ENCODE measurements at regions not wholly inside any gene's neighbourhood (a gene's known extent, or its start where the extent isn't known, plus 50 kb on each side); places are given as distances from the start of the nearest gene placed in this dataset.

- H3K9ac ChIP-seq (ENCODE audit: low read length) = no peak overlapping the region
- H2AFZ ChIP-seq (ENCODE audit: low read depth, low read length, severe bottlenecking) = no peak overlapping the region
- H3K36me3 ChIP-seq (ENCODE audit: low read length) = no peaks in the 10 kb centered on the region
- H3K79me2 ChIP-seq (ENCODE audit: insufficient read depth, low read length) = no peaks in the 10 kb centered on the region
- H3K27ac ChIP-seq (ENCODE audit: low read depth, low read length) = no peak overlapping the region
- no peaks in the 10 kb centered on the region for H3F3A ChIP-seq (ENCODE audit: insufficient read depth)
- no peak overlapping the region for H3K4me3 ChIP-seq (ENCODE audit: insufficient read depth, low read length, poor library complexity, severe bottlenecking)
- TF ChIP-seq CTCF (IDR thresholded peaks at IDR 0.05; ENCODE audit: insufficient read depth, low read length, poor library complexity, severe bottlenecking) (no peak), EZH2phosphoT487 (conservative IDR thresholded peaks at IDR 0.05; ENCODE audit: low read length) (no peak)
- no peaks in the 10 kb centered on the region; the same call in 1 of the 2 replicates for H3K9me2 ChIP-seq (replicated peaks; ENCODE audit: insufficient read depth, low read length)
- no peaks in the 10 kb centered on the region for H3K27me3 ChIP-seq (ENCODE audit: low read length)
- H4K20me1 ChIP-seq (ENCODE audit: low read depth, low read length) = no peaks in the 10 kb centered on the region
- H3K9me3 ChIP-seq (ENCODE audit: insufficient read depth, low read length) = no peaks in the 10 kb centered on the region
- H3K4me2 ChIP-seq (ENCODE audit: low read depth, low read length, poor library complexity, severe bottlenecking) = no peak overlapping the region
These were observed 218.5 kb upstream of the PLSCR5 start for GRCh38 chr3:146823622-146824021.

DNA sequence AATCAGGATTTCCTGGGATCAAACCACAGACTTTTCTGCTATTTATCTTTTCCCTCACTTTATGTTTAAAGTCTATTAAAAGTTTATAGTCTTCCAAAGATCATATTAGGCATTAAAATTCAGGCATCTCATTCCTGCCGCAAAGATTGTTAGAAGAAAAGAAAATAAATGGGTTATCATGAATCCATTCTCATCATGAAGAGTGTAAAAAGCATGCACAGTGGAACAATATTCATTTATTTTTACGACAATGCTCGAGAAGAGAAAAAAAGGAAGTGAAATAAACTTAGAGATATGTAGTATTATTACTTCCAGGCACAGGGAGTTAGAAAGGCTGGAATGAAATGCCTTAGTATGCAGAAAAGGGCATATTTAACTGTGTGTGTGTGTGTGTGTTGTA lies 213.7 kb upstream of the PLSCR5 start:
- no peak overlapping the region for H3K4me2 ChIP-seq (ENCODE audit: low read depth, low read length, poor library complexity, severe bottlenecking)
- H4K20me1 ChIP-seq (ENCODE audit: low read depth, low read length) = no peaks in the 10 kb centered on the region
- H3K9ac ChIP-seq (ENCODE audit: low read length) = no peak overlapping the region
- H3K9me3 ChIP-seq (ENCODE audit: insufficient read depth, low read length) = no peaks in the 10 kb centered on the region
- H3K79me2 ChIP-seq (ENCODE audit: insufficient read depth, low read length) = no peaks in the 10 kb centered on the region
- no peaks in the 10 kb centered on the region for H3K36me3 ChIP-seq (ENCODE audit: low read length)
- H3K27me3 ChIP-seq (ENCODE audit: low read length) = no peaks in the 10 kb centered on the region
- H3K9me2 ChIP-seq (replicated peaks; ENCODE audit: insufficient read depth, low read length) = no peaks in the 10 kb centered on the region; the same call in 1 of the 2 replicates
- no peak overlapping the region for H3K27ac ChIP-seq (ENCODE audit: low read depth, low read length)
- TF ChIP-seq EZH2phosphoT487 (conservative IDR thresholded peaks at IDR 0.05; ENCODE audit: low read length) = no peak
- TF ChIP-seq CTCF (IDR thresholded peaks at IDR 0.05; ENCODE audit: insufficient read depth, low read length, poor library complexity, severe bottlenecking) = no peak
- no peaks in the 10 kb centered on the region for H3F3A ChIP-seq (ENCODE audit: insufficient read depth)
- no peak overlapping the region for H2AFZ ChIP-seq (ENCODE audit: low read depth, low read length, severe bottlenecking)
- no peak overlapping the region for H3K4me3 ChIP-seq (ENCODE audit: insufficient read depth, low read length, poor library complexity, severe bottlenecking)

- no peaks in the 10 kb centered on the region for H3K9me2 ChIP-seq (replicated peaks; ENCODE audit: insufficient read depth, low read length)
- H2AFZ ChIP-seq (ENCODE audit: low read depth, low read length, severe bottlenecking) = no peak overlapping the region
- H3K9me3 ChIP-seq (ENCODE audit: insufficient read depth, low read length) = no peaks in the 10 kb centered on the region
- H3K4me3 ChIP-seq (ENCODE audit: insufficient read depth, low read length, poor library complexity, severe bottlenecking) = no peak overlapping the region
- no peaks in the 10 kb centered on the region for H3K36me3 ChIP-seq (ENCODE audit: low read length)
- H4K20me1 ChIP-seq (ENCODE audit: low read depth, low read length) = no peaks in the 10 kb centered on the region
- H3F3A ChIP-seq (ENCODE audit: insufficient read depth) = no peaks in the 10 kb centered on the region
- no peaks in the 10 kb centered on the region for H3K79me2 ChIP-seq (ENCODE audit: insufficient read depth, low read length)
- H3K4me2 ChIP-seq (ENCODE audit: low read depth, low read length, poor library complexity, severe bottlenecking) = no peak overlapping the region
- H3K27ac ChIP-seq (ENCODE audit: low read depth, low read length) = no peak overlapping the region
- H3K9ac ChIP-seq (ENCODE audit: low read length) = no peak overlapping the region
- no peaks in the 10 kb centered on the region for H3K27me3 ChIP-seq (ENCODE audit: low read length)
- no peak for TF ChIP-seq CTCF (IDR thresholded peaks at IDR 0.05; ENCODE audit: insufficient read depth, low read length, poor library complexity, severe bottlenecking)
These were observed 213.2 kb upstream of the PLSCR5 start for GRCh38 chr3:146818301-146818700.

- Histone ChIP-seq H3K9ac (ENCODE audit: low read length) (no peak overlapping the region), H3K4me2 (ENCODE audit: low read depth, low read length, poor library complexity, severe bottlenecking) (no peak overlapping the region), H2AFZ (ENCODE audit: low read depth, low read length, severe bottlenecking) (no peak overlapping the region), H3K36me3 (ENCODE audit: low read length) (no peaks in the 10 kb centered on the region), H3K27ac (ENCODE audit: low read depth, low read length) (no peak overlapping the region), H3K27me3 (ENCODE audit: low read length) (no peaks in the 10 kb centered on the region), H3K79me2 (ENCODE audit: insufficient read depth, low read length) (no peaks in the 10 kb centered on the region), H4K20me1 (ENCODE audit: low read depth, low read length) (no peaks in the 10 kb centered on the region), H3K9me2 (replicated peaks; ENCODE audit: insufficient read depth, low read length) (no peaks in the 10 kb centered on the region), H3K4me3 (ENCODE audit: insufficient read depth, low read length, poor library complexity, severe bottlenecking) (no peak overlapping the region), H3F3A (ENCODE audit: insufficient read depth) (no peaks in the 10 kb centered on the region), H3K9me3 (ENCODE audit: insufficient read depth, low read length) (no peaks in the 10 kb centered on the region)
- no peak for TF ChIP-seq EZH2phosphoT487 (conservative IDR thresholded peaks at IDR 0.05; ENCODE audit: low read length)
- TF ChIP-seq CTCF (IDR thresholded peaks at IDR 0.05; ENCODE audit: insufficient read depth, low read length, poor library complexity, severe bottlenecking) = no peak
These were observed 212.6 kb upstream of the PLSCR5 start for GRCh38 chr3:146817704-146818103.
